COLO829 (cell line): ENCODE measurements at regions not wholly inside any gene's neighbourhood (a gene's known extent, or its start where the extent isn't known, plus 50 kb on each side); places are given as distances from the start of the nearest gene placed in this dataset.

Source experiments
- DNase-seq: peaks from one replicate; pipeline ENCODE4 v3.0.0; 2012; ENCODE audit warnings: low spot score

- DNase-seq: no peak
These were observed 391.1 kb downstream of the PLPP3 start for GRCh38 chr1:56188221-56188620.

DNA sequence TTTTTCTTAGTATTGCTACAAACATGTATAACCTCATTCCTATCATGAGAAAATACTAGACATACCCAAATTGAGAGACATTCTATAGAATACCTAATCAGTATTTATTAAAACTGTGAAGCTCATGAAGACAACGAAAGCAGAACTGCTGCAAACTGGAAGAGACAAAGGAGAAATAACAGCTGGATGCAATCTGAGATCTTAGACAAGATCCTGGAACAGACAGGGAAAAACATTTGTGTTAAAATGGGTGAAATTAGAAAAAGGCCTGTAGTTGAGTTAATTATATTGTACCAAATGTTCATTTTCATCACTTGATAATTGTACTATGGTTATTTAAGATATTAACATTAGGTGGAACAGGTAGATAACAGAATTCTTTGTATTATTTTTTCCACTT is 392.0 kb downstream of the PLPP3 start:
- DNase-seq: no peak

- no peak for DNase-seq
These were observed 393.9 kb downstream of the PLPP3 start for GRCh38 chr1:56185493-56185892.

- no peak for DNase-seq
These were observed 396.2 kb downstream of the PLPP3 start for GRCh38 chr1:56183151-56183550.

DNA sequence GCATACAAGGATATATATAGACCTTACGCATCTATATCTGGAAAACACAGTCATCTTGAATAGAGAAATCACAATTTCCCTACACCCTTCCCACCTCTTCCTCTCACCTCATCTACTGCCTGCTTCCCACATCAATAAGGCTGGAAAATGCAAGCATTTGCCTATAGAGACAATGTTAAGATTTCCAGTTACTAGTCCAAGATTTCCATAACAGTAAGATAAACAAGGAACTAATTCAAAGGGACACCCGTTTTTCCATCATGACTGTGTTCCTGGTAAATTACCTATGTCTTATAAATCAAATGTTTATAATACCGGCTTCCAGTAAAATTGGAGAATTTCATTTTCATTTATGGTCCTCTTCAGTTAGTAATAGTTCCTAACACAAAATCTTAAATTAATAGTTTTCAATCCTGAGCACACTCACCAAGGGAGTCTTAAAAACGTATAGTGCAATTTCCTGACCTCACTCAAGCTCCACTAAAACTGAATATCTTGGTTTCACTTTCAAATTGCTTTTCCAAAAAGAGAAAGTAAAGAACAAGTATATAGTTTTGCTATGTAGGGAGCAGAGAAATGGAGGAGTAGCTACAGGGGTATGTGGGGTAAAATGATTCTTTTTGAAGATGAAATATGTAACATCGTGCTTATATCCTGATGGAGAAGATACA is 398.7 kb downstream of the PLPP3 start:
- no peak for DNase-seq

DNA sequence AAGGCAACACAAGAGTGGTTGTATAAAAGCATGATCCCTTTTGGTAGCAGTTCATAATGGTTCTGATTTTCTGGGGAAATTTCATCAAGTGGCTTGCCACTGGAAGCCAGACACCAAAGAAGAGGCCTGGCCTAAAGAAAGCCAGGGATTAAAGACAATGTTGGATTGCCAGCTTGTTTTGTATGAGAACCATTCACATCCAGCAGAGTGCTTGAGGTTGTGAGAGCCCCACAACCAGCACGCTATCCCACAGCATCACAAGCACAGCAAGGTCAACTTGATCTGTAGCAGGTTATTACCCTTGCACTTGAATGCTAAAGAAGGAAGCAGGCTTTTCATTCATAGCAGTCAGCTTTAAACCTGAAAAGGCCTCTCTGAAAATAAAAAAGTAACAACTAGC is 399.8 kb downstream of the PLPP3 start:
- DNase-seq: no peak

DNA sequence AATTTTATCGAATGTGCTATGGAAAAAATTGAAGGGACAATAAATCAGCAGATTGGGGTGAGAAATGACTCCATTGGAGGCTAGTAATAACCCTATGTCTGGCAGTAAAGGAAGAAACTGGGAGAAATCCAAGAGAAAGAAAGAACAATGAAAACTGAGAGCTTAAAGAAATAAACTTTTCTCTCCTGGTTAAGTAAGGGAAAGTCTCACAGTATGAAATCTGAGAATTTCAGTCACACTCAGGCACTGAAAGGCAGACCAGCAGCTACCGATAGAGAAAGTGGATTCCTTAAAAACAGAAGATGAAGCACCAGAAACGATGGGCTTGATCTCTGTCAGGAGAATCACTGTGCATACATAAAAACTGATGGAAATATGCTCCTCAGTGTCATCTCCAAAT is 404.2 kb downstream of the PLPP3 start:
- no peak for DNase-seq

DNA sequence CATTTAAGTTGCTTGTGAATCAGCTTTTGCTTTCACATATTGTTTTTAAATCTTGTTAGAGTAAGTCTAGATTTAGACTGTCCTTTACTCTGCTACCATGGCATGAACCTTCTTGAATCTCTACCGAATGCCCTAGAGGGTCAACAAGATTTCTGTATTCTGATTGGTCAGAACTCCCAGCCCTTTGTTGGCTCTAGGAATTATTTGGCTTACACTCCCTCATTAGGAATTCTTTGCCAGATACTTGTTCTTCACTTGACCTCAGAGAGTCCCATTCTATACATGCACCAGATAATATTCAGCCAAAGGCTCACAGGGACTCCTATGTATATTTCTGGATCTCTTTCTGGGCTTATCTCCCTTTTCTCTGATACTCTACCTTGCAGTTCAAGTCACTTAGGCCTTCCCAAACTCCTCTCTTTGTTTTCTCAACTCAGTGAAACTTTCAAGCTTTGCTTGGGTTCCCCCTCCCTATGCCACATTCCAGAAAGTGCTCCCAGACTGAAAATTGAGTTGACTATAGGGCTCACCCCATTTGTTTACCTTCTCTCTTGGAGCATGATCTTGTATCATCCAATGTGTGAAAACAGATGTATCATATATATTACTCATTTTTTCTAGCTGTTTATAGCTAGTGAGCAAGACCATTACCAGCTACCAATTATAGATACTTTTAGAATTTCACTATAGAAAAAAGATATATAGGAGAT is 405.0 kb downstream of the PLPP3 start:
- no peak for DNase-seq

GRCh38 chr1:56173736-56174135 is 405.6 kb downstream of the PLPP3 start:
- DNase-seq: no peak

- no peak for DNase-seq
These were observed 407.7 kb downstream of the PLPP3 start for GRCh38 chr1:56171670-56172069.

DNA sequence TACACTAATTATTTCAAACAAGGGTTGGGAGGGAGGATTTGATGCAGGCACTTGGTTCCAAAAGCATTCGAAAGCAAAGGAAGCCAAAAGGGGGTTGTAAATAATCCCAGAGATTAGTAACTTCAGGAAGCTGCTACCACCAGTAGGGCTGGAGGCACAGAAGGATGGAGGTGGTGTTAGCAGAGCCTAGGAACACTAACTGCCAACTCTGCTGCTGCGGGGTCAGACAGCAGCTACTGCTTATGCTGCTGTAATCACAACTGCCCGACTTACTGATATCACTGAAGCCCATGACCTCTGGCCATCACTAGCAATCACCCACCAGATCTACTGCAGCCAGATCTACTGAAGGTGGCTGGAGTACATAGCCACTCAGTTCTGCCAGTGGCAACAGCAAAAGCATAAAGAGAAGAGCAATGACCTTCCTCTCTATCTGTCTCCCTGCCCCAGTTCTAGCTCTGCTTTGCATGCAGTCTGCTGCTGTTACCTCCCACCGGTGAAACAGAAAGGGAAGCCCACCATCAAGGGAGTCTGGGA is 408.5 kb downstream of the PLPP3 start:
- no peak for DNase-seq

- DNase-seq: no peak
These were observed 409.5 kb downstream of the PLPP3 start for GRCh38 chr1:56169856-56170255.

GRCh38 chr1:56168176-56168575 is 411.2 kb downstream of the PLPP3 start:
- no peak for DNase-seq

DNA sequence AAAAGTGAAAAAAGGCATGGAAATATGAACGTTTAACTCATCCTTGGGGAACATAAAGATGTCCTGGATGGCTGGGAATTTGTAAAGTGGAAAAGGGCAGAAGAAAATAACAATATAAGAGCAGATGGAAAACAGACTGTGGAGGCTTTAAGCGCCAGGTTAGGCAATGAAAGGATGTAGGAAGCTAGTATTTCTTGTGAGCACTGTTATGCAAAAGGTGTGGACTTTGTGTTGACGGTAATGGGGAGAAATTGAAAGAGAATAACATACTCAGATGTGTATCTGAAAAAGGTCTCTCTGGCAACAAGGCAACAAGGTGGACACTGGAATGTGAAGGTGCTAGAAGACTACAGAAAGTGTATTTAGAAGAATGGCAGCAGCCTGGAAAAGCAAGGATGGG is 411.8 kb downstream of the PLPP3 start:
- DNase-seq: no peak

DNA sequence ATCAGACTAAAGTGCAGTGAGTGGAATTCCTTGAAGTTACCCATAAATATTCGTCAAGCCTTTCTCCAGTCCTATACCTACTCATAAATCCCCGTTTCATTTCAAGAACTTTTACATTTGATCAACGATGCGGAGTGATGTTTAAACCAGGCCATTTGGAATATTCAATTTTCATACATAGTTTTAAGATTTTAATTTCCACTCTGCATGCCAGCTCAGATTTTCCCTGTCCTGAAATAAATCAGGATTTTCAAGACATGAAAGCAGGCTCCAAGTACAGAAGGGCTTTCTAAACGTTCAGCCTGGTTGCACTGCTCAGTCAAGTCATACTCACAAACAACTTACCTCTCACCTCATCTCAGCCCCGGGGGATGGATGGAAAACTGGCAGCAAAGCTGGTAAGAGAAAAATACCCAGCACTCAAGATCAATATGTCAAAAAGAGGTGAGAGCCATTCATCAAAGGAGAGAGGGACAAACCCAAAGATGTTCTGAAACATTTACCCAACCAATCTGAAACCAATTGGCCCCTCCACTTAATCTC is 418.5 kb downstream of the PLPP3 start:
- no peak for DNase-seq

GRCh38 chr1:56156971-56157876 is 422.1 kb downstream of the PLPP3 start:
- DNase-seq: no peak

DNA sequence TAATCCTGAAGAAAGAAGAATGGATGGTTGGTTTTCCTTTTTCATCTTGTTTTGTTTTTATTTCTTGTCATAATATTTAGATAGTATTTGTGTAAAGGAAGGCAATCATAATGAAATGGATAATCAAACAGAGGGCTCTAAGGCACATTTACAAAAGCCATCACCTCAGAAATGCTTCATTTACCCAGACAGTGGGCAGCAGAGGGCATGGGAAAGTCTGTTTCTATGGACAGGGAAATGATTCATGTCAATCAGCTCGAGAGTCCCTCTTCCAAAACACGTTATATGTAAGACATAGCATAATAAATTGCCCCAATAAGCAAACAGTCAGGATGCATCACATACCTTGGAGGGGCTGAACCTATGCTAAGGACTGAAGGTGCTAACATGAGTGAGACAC is 426.1 kb downstream of the PLPP3 start:
- DNase-seq: no peak

DNA sequence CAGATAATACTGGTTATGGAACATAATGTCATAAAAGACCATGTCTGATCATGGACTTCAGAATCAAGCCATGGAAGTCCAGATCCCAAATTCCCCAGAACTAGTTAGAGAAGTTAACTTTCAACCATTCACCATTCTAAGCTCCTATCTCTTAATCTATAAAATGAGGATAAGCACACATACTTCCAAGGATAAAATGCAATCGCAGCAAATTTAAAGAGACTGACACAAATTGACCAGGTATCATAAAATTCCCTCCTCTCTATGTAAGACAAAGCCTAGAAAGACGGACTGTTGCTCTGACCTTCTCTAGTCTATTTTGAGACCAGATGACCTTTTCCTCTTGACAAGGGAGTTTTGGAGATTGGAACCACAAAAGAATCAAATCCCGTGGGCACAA is 426.7 kb downstream of the PLPP3 start:
- no peak for DNase-seq

- DNase-seq: no peak
These were observed 428.0 kb downstream of the PLPP3 start for GRCh38 chr1:56151402-56151801.

DNA sequence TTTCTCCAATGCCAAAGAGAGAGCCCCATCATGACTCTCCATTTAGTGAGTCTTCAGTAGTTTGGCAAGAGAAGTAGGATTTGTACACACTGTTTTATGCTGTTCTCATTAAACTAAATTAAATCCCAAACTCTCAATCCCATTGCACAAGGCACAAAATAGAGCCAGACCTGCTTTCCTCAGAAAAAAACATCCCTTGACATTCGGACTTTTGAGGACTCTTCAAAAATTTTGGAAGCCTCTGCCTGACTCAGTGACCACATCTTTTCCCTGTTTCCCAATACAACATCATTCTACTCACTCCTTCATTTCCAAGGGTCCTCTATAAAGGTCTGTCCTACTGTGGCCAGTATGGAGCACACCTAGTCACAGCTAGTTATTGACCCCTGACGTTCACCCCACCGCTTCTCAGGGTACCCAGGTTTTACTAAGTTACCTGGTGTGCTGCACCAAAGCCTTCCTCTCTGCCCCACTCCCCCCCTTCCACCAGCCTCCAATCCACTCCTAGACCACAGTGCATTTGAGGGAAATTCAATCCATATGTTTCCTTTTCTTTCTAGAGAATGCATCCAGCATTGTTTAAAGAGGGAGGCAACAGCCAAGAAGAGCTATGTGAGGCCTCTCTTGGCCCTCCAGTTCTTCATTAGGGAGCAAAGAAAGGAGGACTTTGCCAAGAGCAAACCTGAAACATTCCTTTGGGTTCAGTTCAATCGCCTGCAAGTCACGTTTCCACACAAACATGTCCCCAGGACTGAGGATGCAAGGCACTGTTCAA is 428.7 kb downstream of the PLPP3 start:
- DNase-seq: no peak

DNA sequence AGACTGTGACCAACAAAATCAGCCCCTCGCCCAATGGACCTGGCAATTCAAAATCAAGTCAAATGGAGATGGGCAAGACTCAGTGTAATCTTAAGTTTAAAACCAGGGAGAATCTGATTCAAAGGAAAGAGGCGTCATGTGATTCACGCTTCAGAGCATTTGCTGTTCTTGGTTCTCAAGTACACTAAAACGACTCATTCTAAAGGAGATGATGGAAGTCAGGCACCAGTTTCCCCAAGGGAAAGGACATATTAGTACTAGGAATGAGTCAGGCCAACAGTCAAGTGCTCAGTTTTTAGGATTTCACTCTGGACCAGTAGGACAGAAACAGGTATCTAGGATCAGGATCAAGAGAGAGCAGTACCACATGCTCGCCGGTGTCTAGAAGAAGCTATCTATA is 429.6 kb downstream of the PLPP3 start:
- no peak for DNase-seq
